GM21786 (cell line): ENCODE measurements at regions not wholly inside any gene's neighbourhood (a gene's known extent, or its start where the extent isn't known, plus 50 kb on each side); places are given as distances from the start of the nearest gene placed in this dataset.
"Not testable (repeated sequence)": the region's sequence is repeated elsewhere in the genome, so short reads cannot be mapped to it uniquely, and the experiment has no call there.

Experiments used
- ATAC-seq: cut with Tn5 transposase; IDR thresholded peaks from one replicate; pipeline ENCODE4 v1.9.1; 2021; ENCODE audit not compliant: unreplicated experiment

GRCh38 chr5:144048259-144048856, 122.1 kb downstream of the YIPF5 start:
- no peak for ATAC-seq

GRCh38 chr5:144055391-144055790, 115.1 kb downstream of the YIPF5 start:
- not testable (repeated sequence) for ATAC-seq

GRCh38 chr5:144060091-144060490, 110.4 kb downstream of the YIPF5 start:
- ATAC-seq = not testable (repeated sequence)

- no peak for ATAC-seq
Measured at GRCh38 chr5:144060598-144060997, 109.9 kb downstream of the YIPF5 start.

GRCh38 chr5:144065786-144066185, 104.7 kb downstream of the YIPF5 start:
- ATAC-seq = no peak

- ATAC-seq = no peak
Measured at GRCh38 chr5:144072518-144072927, 97.9 kb downstream of the YIPF5 start.

GRCh38 chr5:144076521-144077083, 93.9 kb downstream of the YIPF5 start:
- ATAC-seq = no peak

- ATAC-seq = no peak
Measured at GRCh38 chr5:144083185-144083584, 87.3 kb downstream of the YIPF5 start.

- no peak for ATAC-seq
Measured at GRCh38 chr5:144084971-144085370, 85.5 kb downstream of the YIPF5 start.

GRCh38 chr5:144085381-144085780, 85.1 kb downstream of the YIPF5 start:
- no peak for ATAC-seq

- no peak for ATAC-seq
Measured at GRCh38 chr5:144086295-144086694, 84.2 kb downstream of the YIPF5 start.

- no peak for ATAC-seq
Measured at GRCh38 chr5:144087576-144087975, 82.9 kb downstream of the YIPF5 start.

- no peak for ATAC-seq
Measured at GRCh38 chr5:144088206-144089064, 82.0 kb downstream of the YIPF5 start.

- ATAC-seq = peak; percentile 71
Measured at GRCh38 chr5:144089401-144090021, 80.9 kb downstream of the YIPF5 start.

- ATAC-seq = no peak
Measured at GRCh38 chr5:144092508-144092907, 78.0 kb downstream of the YIPF5 start.

- ATAC-seq = no peak
Measured at GRCh38 chr5:144093400-144093799, 77.1 kb downstream of the YIPF5 start.

- ATAC-seq = no peak
Measured at GRCh38 chr5:144093868-144094267, 76.6 kb downstream of the YIPF5 start.

GRCh38 chr5:144100702-144101101, 69.8 kb downstream of the YIPF5 start:
- no peak for ATAC-seq

GRCh38 chr5:144101616-144102015, 68.8 kb downstream of the YIPF5 start:
- ATAC-seq = no peak

GRCh38 chr5:144102361-144102760, 68.1 kb downstream of the YIPF5 start:
- no peak for ATAC-seq

GRCh38 chr5:144102979-144103378, 67.5 kb downstream of the YIPF5 start:
- no peak for ATAC-seq
